Right lobe of liver (tissue), 4 donors: ENCODE measurements at regions not wholly inside any gene's neighbourhood (a gene's known extent, or its start where the extent isn't known, plus 50 kb on each side); places are given as distances from the start of the nearest gene placed in this dataset.

ENCODE experiments used
- POLR2A ChIP-seq: fragments of 450-650 bp; IDR thresholded peaks from one replicate; pipeline ENCODE4 v1.6.1; 2017; ENCODE audit warnings: antibody characterized with exemption, mild to moderate bottlenecking
- TF ChIP-seq, protein P1 (sequence below), 4 donors: fragments of 200-600 bp in 3 of 4; fragments of 450-650 bp in 1 of 4; IDR thresholded peaks; one replicate each; pipeline versions ENCODE4 v1.5.1 to v1.8.0; 2016 to 2022; ENCODE audit warnings: antibody characterized with exemption in 4 of 4, mild to moderate bottlenecking in 2 of 4
- donor health status: DM: no; HTN: no; CAD: no.
- donor health status: DM: no; HTN: no; CAD: no.
- donor health status: DM: no; HTN: yes; CAD: no.

DNA sequence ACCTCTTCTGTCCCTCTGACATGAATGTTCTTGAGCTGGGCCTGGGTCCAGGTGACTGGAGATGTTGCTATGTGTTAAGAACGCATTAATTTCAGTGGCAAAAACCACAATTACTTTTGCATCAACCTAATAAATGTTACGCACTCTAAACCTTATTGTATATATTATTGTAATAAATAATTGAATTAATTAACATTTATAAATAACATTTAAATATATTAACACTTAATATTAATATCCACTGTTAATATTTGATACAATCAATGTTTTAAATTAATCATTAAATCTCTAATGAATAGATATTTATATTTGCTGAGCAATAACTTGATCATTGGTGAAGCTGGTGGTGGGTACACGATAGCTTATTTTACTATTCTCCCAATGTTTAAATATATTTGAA, 97.4 kb downstream of the KCNF1 start:
- TF ChIP-seq, protein P1, sequence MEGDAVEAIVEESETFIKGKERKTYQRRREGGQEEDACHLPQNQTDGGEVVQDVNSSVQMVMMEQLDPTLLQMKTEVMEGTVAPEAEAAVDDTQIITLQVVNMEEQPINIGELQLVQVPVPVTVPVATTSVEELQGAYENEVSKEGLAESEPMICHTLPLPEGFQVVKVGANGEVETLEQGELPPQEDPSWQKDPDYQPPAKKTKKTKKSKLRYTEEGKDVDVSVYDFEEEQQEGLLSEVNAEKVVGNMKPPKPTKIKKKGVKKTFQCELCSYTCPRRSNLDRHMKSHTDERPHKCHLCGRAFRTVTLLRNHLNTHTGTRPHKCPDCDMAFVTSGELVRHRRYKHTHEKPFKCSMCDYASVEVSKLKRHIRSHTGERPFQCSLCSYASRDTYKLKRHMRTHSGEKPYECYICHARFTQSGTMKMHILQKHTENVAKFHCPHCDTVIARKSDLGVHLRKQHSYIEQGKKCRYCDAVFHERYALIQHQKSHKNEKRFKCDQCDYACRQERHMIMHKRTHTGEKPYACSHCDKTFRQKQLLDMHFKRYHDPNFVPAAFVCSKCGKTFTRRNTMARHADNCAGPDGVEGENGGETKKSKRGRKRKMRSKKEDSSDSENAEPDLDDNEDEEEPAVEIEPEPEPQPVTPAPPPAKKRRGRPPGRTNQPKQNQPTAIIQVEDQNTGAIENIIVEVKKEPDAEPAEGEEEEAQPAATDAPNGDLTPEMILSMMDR (IDR thresholded peaks at IDR 0.05) = no peak
- TF ChIP-seq POLR2A = no peak
